ENCODE measurements at regions not wholly inside any gene's neighbourhood (a gene's known extent, or its start where the extent isn't known, plus 50 kb on each side); places are given as distances from the start of the nearest gene placed in this dataset.

- Histone ChIP-seq H3K14ac (ENCODE audit: insufficient read depth, low read length) (no peak overlapping the region), H3K4me2 (ENCODE audit: insufficient read depth, insufficient read length, low read length) (no peak overlapping the region)
- DNase-seq: no peak
These were observed 549.4 kb downstream of the TLL1 start for GRCh38 chr4:166422475-166422874.

More at GRCh38 chr4:166422475-166422874, 549.4 kb downstream of the TLL1 start:
- Histone ChIP-seq H2AK5ac (ENCODE audit: insufficient read length, low read length) (no peak overlapping the region), H4K20me1 (ENCODE audit: control insufficient read depth, insufficient read depth, insufficient read length) (no peaks in the 10 kb centered on the region), H3K4me1 (ENCODE audit: insufficient read depth, low read length) (no peaks in the 10 kb centered on the region; the same call in 1 of the 2 replicates), H4K8ac (replicated peaks; ENCODE audit: insufficient read length, low read depth, low read length) (no peak overlapping the region), H3K27me3 (ENCODE audit: insufficient read depth, low read length) (no peaks in the 10 kb centered on the region), H4K5ac (ENCODE audit: insufficient read length, low read depth, low read length) (no peak overlapping the region), H3K4ac (ENCODE audit: low read depth, low read length) (no peak overlapping the region), H3K23ac (ENCODE audit: insufficient read length, low read depth, low read length) (no peak overlapping the region), H3T11ph (ENCODE audit: low read length) (no peak overlapping the region), H3K9ac (ENCODE audit: extremely low read depth, insufficient read length, low read length) (no peak overlapping the region), H3K23me2 (ENCODE audit: insufficient read length, low read depth, low read length, poor library complexity, severe bottlenecking) (no peaks in the 10 kb centered on the region), H2BK120ac (ENCODE audit: low read depth, low read length, poor library complexity, severe bottlenecking) (no peak overlapping the region), H2BK12ac (ENCODE audit: insufficient read length, low read depth, low read length) (no peak overlapping the region), H3K79me1 (ENCODE audit: insufficient read depth, low read depth, low read length, poor library complexity, severe bottlenecking) (no peaks in the 10 kb centered on the region), H4K91ac (ENCODE audit: insufficient read length, low read depth, low read length) (no peak overlapping the region), H3K79me2 (ENCODE audit: insufficient read depth, low read length) (no peaks in the 10 kb centered on the region), H2AFZ (ENCODE audit: low read length) (no peak overlapping the region), H2BK20ac (ENCODE audit: low read depth, low read length, poor library complexity, severe bottlenecking) (no peak overlapping the region), H3K27ac (ENCODE audit: insufficient read length, low read depth, low read length) (no peak overlapping the region), H3K56ac (ENCODE audit: insufficient read length, low read depth, low read length) (no peak overlapping the region), H3K18ac (ENCODE audit: insufficient read length, low read depth, low read length) (no peak overlapping the region), H2BK5ac (ENCODE audit: insufficient read length, low read length) (no peak overlapping the region), H3K9me3 (ENCODE audit: control insufficient read depth, low read depth, low read length) (no peaks in the 10 kb centered on the region), H2BK15ac (ENCODE audit: low read depth, low read length) (no peak overlapping the region)
- Mint-ChIP-seq H3K27ac (no peak overlapping the region), H3K36me3 (ENCODE audit: insufficient read depth in 1 of 3, low read depth in 3 of 3) (peaks cover 0 to 5% (median 0%) of the 10 kb centered on the region in 3 experiments; a peak in 1 of 7 replicates), H3K9me3 (peaks cover 0 to 2% of the 10 kb centered on the region in 2 experiments; a peak in 2 of 5 replicates), H3K4me1 (peaks cover 0 to 3% of the 10 kb centered on the region in 2 experiments; a peak in 1 of 4 replicates), H3K4me3 (no peak overlapping the region), H3K27me3 (ENCODE audit: low read depth) (no peaks in the 10 kb centered on the region)
- no CpG with 5 or more reads among the region's 1 CpG for WGBS (ENCODE audit: extremely low coverage, insufficient read length, low lambda C conversion rate)
- TF ChIP-seq CTCF (conservative IDR thresholded peaks at IDR 0.05): no peak
